ENCODE measurements at regions not wholly inside any gene's neighbourhood (a gene's known extent, or its start where the extent isn't known, plus 50 kb on each side); places are given as distances from the start of the nearest gene placed in this dataset.

DNA sequence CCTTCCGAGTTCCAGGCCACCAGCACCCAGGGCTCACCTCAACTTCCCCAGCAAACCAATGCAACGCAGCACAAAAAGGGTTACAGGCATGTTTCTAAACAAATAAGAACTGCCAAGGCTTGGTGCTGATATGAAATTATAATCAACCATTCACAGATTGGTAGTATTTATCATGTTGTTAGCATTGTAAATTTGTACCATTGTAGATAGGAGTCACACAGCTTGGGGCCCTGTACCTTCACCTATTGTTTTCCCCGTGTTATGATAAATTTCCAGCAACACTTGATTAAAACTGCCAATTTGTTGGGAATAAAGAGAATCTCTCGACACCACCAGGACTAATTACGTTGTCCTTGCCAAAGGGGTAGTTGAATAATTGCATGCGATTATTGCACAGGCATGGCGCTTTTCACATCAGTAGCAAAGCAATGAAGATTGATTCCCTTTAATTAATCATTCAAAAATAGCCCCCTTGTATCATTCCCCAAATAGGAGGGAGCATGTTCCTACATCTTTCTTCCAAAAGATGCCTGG lies 454.1 kb downstream of the ZNF608 start:
- no peaks in the 10 kb centered on the region for H3K9me3 ChIP-seq
- H3K4me1 ChIP-seq, result peaks cover 0 to 11% of the 10 kb centered on the region in 2 donors
- in situ Hi-C loops (cut with MboI; ENCODE audit: low sequenced_read_pairs in 4 of 4), result no loop called here
- intact Hi-C loops (cut with DNase I; ENCODE audit: low total_unique reads), result no loop called here
- no peak overlapping the region for H3K27ac ChIP-seq
- H3K36me3 ChIP-seq, result no peaks in the 10 kb centered on the region
- no peak for ATAC-seq
- no peak overlapping the region for H3K4me3 ChIP-seq
- TF ChIP-seq POLR2A (IDR thresholded peaks at IDR 0.05), result no peak
- TF ChIP-seq, protein P1, sequence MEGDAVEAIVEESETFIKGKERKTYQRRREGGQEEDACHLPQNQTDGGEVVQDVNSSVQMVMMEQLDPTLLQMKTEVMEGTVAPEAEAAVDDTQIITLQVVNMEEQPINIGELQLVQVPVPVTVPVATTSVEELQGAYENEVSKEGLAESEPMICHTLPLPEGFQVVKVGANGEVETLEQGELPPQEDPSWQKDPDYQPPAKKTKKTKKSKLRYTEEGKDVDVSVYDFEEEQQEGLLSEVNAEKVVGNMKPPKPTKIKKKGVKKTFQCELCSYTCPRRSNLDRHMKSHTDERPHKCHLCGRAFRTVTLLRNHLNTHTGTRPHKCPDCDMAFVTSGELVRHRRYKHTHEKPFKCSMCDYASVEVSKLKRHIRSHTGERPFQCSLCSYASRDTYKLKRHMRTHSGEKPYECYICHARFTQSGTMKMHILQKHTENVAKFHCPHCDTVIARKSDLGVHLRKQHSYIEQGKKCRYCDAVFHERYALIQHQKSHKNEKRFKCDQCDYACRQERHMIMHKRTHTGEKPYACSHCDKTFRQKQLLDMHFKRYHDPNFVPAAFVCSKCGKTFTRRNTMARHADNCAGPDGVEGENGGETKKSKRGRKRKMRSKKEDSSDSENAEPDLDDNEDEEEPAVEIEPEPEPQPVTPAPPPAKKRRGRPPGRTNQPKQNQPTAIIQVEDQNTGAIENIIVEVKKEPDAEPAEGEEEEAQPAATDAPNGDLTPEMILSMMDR (IDR thresholded peaks at IDR 0.05 in 4 of 5, conservative IDR thresholded peaks at IDR 0.05 in 1 of 5), result no peak
- DNase-seq, result no peak
- H3K27me3 ChIP-seq, result no peaks in the 10 kb centered on the region

DNA sequence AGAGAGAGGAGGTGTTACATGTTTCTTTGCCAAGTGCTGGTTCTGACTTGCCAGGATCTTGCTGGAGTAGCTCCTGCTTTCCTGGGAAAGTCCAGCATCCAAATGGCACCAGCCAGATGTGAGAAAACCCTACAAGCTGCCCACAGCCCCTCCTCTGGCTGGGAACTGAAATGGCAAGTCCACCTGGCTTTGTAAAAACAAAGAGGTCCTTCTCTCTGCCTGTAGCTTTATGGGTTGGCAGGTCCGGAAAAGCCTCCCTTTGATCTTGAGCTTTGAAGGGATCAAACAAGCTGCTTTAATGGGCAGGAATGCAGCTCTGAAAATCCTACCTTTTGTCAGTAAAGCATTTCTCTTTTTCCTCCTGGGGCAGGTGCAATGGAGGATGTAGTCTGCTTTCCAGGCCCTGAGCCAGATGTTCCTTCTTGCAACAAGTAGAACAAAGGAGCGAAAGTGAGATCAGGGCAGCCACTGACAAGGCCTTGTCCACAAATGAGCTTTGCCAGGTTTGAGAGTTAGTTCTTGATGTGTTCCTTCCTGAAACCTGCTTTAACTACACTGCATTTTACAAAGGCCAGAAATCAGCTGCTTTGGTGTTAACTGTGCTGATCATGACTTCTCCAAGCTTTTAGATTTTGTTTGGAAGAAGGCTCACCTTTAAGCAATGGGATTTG lies 456.7 kb downstream of the ZNF608 start:
- no peak for TF ChIP-seq POLR2A (IDR thresholded peaks at IDR 0.05)
- TF ChIP-seq, protein P1 (IDR thresholded peaks at IDR 0.05 in 4 of 5, conservative IDR thresholded peaks at IDR 0.05 in 1 of 5), result no peak
- intact Hi-C loops (cut with DNase I; ENCODE audit: low total_unique reads), result no loop called here
- Histone ChIP-seq H3K36me3 (no peaks in the 10 kb centered on the region), H3K27ac (no peak overlapping the region), H3K27me3 (no peaks in the 10 kb centered on the region), H3K9me3 (no peaks in the 10 kb centered on the region), H3K4me1 (peaks cover 0 to 11% of the 10 kb centered on the region in 2 donors), H3K4me3 (no peak overlapping the region)
- ATAC-seq (no peak), DNase-seq (no peak)
- in situ Hi-C loops (cut with MboI; ENCODE audit: low sequenced_read_pairs in 4 of 4), result no loop called here

DNA sequence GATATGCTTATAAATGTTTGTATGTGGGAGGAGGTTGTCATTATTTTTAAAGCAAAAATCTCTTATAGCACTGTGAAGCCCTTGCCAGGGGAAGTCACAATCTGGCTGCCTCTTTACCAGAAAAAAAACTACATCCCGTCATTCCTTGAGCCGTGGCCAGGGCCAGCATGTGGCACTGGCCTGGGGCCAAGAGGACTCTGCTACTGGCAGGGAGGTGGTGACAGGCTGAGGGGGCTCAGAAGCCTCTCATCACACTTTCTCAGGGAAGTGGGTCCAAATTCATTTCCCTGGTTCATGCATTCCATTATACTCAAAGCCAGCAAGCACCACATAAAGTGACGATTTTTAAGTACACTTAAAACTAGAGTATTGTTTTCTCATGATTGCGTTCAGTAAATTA lies 457.3 kb downstream of the ZNF608 start:
- intact Hi-C loops (cut with DNase I; ENCODE audit: low total_unique reads) (no loop called here), in situ Hi-C loops (cut with MboI; ENCODE audit: low sequenced_read_pairs in 4 of 4) (no loop called here)
- Histone ChIP-seq H3K4me1 (peaks cover 0 to 11% of the 10 kb centered on the region in 2 donors), H3K4me3 (no peak overlapping the region), H3K9me3 (no peaks in the 10 kb centered on the region), H3K27me3 (no peaks in the 10 kb centered on the region), H3K27ac (no peak overlapping the region), H3K36me3 (no peaks in the 10 kb centered on the region)
- TF ChIP-seq POLR2A (IDR thresholded peaks at IDR 0.05), result no peak
- TF ChIP-seq, protein P1 (IDR thresholded peaks at IDR 0.05 in 4 of 5, conservative IDR thresholded peaks at IDR 0.05 in 1 of 5), result no peak
- no peak for ATAC-seq
- no peak for DNase-seq

DNA sequence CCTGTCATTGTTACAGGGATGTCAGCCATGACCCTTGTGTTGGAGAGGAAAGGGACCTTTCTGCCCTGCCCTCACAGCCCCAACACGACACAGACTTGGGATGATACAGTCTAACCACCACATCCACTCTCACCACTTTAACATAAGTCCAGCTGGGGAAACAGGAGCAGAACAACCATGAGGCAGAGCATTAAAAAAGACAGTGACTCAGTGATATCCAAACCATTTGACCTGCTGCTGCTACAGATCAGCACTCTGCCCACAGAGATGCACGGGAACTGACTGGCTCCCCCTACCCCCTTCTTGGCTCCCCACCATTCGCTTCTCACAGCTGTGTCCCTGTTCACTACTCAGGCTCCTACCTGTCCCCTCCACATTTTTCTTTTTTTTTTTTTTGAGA lies 458.6 kb downstream of the ZNF608 start:
- peak; percentile 74 to 81 for ATAC-seq
- intact Hi-C loops (cut with DNase I; ENCODE audit: low total_unique reads), result no loop called here
- in situ Hi-C loops (cut with MboI; ENCODE audit: low sequenced_read_pairs in 4 of 4), result no loop called here

More for the DNA sequence above, 458.6 kb downstream of the ZNF608 start:
- H3K4me3 ChIP-seq, result no peak overlapping the region
- peak in 1 of 2 donors; percentile 26 for DNase-seq
- H3K9me3 ChIP-seq, result no peaks in the 10 kb centered on the region
- H3K36me3 ChIP-seq, result no peaks in the 10 kb centered on the region
- no peaks in the 10 kb centered on the region for H3K27me3 ChIP-seq
- H3K27ac ChIP-seq, result no peak overlapping the region
- H3K4me1 ChIP-seq, result peaks cover 0 to 11% of the 10 kb centered on the region in 2 donors
- TF ChIP-seq, protein P1 (IDR thresholded peaks at IDR 0.05 in 4 of 5, conservative IDR thresholded peaks at IDR 0.05 in 1 of 5), result no peak
- no peak for TF ChIP-seq POLR2A (IDR thresholded peaks at IDR 0.05)

Measured in gastrocnemius medialis (tissue), 4 donors.